Memory B cell (primary cell): ENCODE measurements at regions not wholly inside any gene's neighbourhood (a gene's known extent, or its start where the extent isn't known, plus 50 kb on each side); places are given as distances from the start of the nearest gene placed in this dataset.

Source experiments
- ATAC-seq: fragments of 150-1000 bp; cut with Tn5 transposase; 2 replicates; pipeline ENCODE4 v1.10.0; 2021; ENCODE audit warnings: low read depth, mild to moderate bottlenecking, moderate library complexity
- DNase-seq, 2 donors: peaks; one replicate each; pipeline ENCODE4 v3.0.0; 2022; ENCODE audit warnings: low spot score in 2 of 2
- H3K27ac Mint-ChIP-seq: one replicate; pipeline ENCODE4 v1.8.0; 2022; ENCODE audit warnings: mild to moderate bottlenecking, moderate library complexity, mixed read lengths
- H3K27me3 Mint-ChIP-seq: one replicate; pipeline ENCODE4 v1.8.0; 2022; ENCODE audit warnings: mixed read lengths
- H3K36me3 Mint-ChIP-seq: one replicate; pipeline ENCODE4 v1.8.0; 2022; ENCODE audit warnings: mild to moderate bottlenecking, mixed read lengths
- H3K4me1 Mint-ChIP-seq: one replicate; pipeline ENCODE4 v1.8.0; 2022; ENCODE audit warnings: mixed read lengths
- H3K4me3 Mint-ChIP-seq: one replicate; pipeline ENCODE4 v1.8.0; 2022; ENCODE audit warnings: mild to moderate bottlenecking, moderate library complexity, mixed read lengths
- H3K9me3 Mint-ChIP-seq: one replicate; pipeline ENCODE4 v1.8.0; 2022; ENCODE audit warnings: mixed read lengths

- DNase-seq (no peak), ATAC-seq (no peak)
- Mint-ChIP-seq H3K9me3 (no peaks in the 10 kb centered on the region), H3K4me1 (no peaks in the 10 kb centered on the region), H3K27ac (no peak overlapping the region), H3K27me3 (no peaks in the 10 kb centered on the region), H3K36me3 (no peaks in the 10 kb centered on the region), H3K4me3 (no peak overlapping the region)
Measured at GRCh38 chr4:116449764-116450163, 635.6 kb downstream of the TRAM1L1 start.

- H3K27ac Mint-ChIP-seq = no peak overlapping the region
- no peaks in the 10 kb centered on the region for H3K27me3 Mint-ChIP-seq
- ATAC-seq (no peak), DNase-seq (no peak)
- no peaks in the 10 kb centered on the region for H3K36me3 Mint-ChIP-seq
- H3K4me1 Mint-ChIP-seq = no peaks in the 10 kb centered on the region
- H3K9me3 Mint-ChIP-seq = no peaks in the 10 kb centered on the region
- no peak overlapping the region for H3K4me3 Mint-ChIP-seq
Measured at GRCh38 chr4:116444117-116444516, 641.3 kb downstream of the TRAM1L1 start.

DNA sequence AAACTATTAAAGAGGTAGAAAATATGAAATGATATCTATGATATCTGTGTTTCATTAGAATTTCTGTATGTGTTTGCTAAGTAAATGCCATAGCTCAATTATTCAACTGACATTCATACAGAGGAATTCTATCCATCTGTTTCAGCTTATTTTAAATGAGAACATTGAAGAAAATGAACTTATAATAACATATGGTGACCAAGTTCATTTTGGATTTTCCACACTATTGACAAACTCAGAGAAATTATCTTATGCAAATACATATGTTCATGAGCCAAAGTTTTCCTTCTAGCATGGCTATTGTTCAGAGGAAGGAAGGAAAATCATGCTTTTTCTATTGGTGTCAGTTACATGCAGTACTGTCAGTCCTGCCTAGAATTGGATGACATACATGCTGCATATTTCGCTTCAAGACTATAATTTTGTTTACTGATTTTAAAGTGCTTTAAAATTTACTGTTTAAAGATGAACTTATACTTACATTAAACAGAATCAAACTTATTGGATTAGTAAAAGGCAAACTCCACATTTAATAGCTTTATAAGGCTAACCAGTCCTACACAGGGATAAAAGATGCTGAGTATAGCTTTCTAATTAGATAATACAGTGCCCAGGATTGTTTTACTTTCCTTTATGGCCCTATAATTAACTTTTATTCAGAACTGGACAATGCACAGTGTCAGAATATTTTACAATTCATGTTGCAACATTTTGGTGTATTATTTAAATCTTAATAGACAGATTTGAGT is 646.2 kb downstream of the TRAM1L1 start:
- no peaks in the 10 kb centered on the region for H3K4me1 Mint-ChIP-seq
- H3K27ac Mint-ChIP-seq = no peak overlapping the region
- peaks cover 3% of the 10 kb centered on the region for H3K9me3 Mint-ChIP-seq
- DNase-seq (no peak), ATAC-seq (no peak)
- H3K36me3 Mint-ChIP-seq = no peaks in the 10 kb centered on the region
- H3K4me3 Mint-ChIP-seq = no peak overlapping the region
- H3K27me3 Mint-ChIP-seq = no peaks in the 10 kb centered on the region

GRCh38 chr4:116438417-116438816 is 647.0 kb downstream of the TRAM1L1 start:
- Mint-ChIP-seq H3K36me3 (no peaks in the 10 kb centered on the region), H3K4me3 (no peak overlapping the region), H3K4me1 (no peaks in the 10 kb centered on the region), H3K27me3 (no peaks in the 10 kb centered on the region), H3K9me3 (peaks cover 3% of the 10 kb centered on the region), H3K27ac (no peak overlapping the region)
- ATAC-seq (no peak), DNase-seq (no peak)

- Mint-ChIP-seq H3K4me3 (no peak overlapping the region), H3K27me3 (no peaks in the 10 kb centered on the region), H3K36me3 (no peaks in the 10 kb centered on the region), H3K27ac (no peak overlapping the region), H3K4me1 (no peaks in the 10 kb centered on the region), H3K9me3 (peaks cover 16% of the 10 kb centered on the region)
- ATAC-seq (no peak), DNase-seq (no peak)
Measured at GRCh38 chr4:116427666-116428065, 657.7 kb downstream of the TRAM1L1 start.

GRCh38 chr4:116413222-116413621 is 672.2 kb downstream of the TRAM1L1 start:
- Mint-ChIP-seq H3K9me3 (peaks cover 4% of the 10 kb centered on the region), H3K27ac (no peak overlapping the region), H3K4me1 (no peaks in the 10 kb centered on the region), H3K27me3 (no peaks in the 10 kb centered on the region), H3K36me3 (no peaks in the 10 kb centered on the region), H3K4me3 (no peak overlapping the region)
- ATAC-seq (no peak), DNase-seq (no peak)

DNA sequence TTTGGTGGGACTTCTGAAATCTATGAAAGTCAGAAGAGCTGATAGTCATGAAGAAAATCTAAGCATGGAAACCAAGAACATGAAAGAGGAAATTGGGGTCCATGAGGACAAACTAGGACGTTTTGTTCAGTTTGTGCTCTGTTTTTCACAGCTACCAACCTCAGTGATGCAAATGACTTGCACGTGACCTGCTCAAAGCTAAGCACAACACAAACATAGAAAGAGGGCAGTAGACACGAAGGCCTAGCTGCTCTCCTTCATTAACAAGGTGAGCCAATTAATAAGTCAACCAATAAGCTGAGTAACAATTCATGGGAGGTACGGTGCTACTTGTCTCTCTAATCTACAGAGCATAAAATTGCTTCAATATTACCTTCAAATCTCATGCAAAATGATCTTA is 684.1 kb downstream of the TRAM1L1 start:
- Mint-ChIP-seq H3K27me3 (no peaks in the 10 kb centered on the region), H3K27ac (no peak overlapping the region), H3K4me3 (no peak overlapping the region), H3K36me3 (no peaks in the 10 kb centered on the region), H3K9me3 (no peaks in the 10 kb centered on the region), H3K4me1 (no peaks in the 10 kb centered on the region)
- ATAC-seq (no peak), DNase-seq (no peak)

GRCh38 chr4:116400480-116400879 is 684.9 kb downstream of the TRAM1L1 start:
- no peaks in the 10 kb centered on the region for H3K36me3 Mint-ChIP-seq
- DNase-seq (no peak), ATAC-seq (no peak)
- no peak overlapping the region for H3K4me3 Mint-ChIP-seq
- H3K9me3 Mint-ChIP-seq = no peaks in the 10 kb centered on the region
- no peak overlapping the region for H3K27ac Mint-ChIP-seq
- no peaks in the 10 kb centered on the region for H3K4me1 Mint-ChIP-seq
- no peaks in the 10 kb centered on the region for H3K27me3 Mint-ChIP-seq

GRCh38 chr4:116397714-116398113 is 687.7 kb downstream of the TRAM1L1 start:
- Mint-ChIP-seq H3K36me3 (no peaks in the 10 kb centered on the region), H3K27ac (no peak overlapping the region), H3K9me3 (no peaks in the 10 kb centered on the region), H3K4me3 (no peak overlapping the region), H3K4me1 (no peaks in the 10 kb centered on the region), H3K27me3 (no peaks in the 10 kb centered on the region)
- ATAC-seq = no peak
- DNase-seq = no peak

- Mint-ChIP-seq H3K36me3 (no peaks in the 10 kb centered on the region), H3K27me3 (no peaks in the 10 kb centered on the region), H3K4me3 (no peak overlapping the region), H3K27ac (no peak overlapping the region), H3K9me3 (no peaks in the 10 kb centered on the region), H3K4me1 (no peaks in the 10 kb centered on the region)
- DNase-seq (no peak), ATAC-seq (no peak)
Measured at GRCh38 chr4:116397291-116397690, 688.1 kb downstream of the TRAM1L1 start.

- Mint-ChIP-seq H3K27me3 (no peaks in the 10 kb centered on the region), H3K36me3 (no peaks in the 10 kb centered on the region), H3K4me3 (no peak overlapping the region), H3K4me1 (no peaks in the 10 kb centered on the region), H3K9me3 (no peaks in the 10 kb centered on the region), H3K27ac (no peak overlapping the region)
- no peak for DNase-seq
- no peak for ATAC-seq
Measured at GRCh38 chr4:116395408-116395807, 690.0 kb downstream of the TRAM1L1 start.

GRCh38 chr4:116391020-116391419 is 694.4 kb downstream of the TRAM1L1 start:
- Mint-ChIP-seq H3K9me3 (no peaks in the 10 kb centered on the region), H3K4me3 (no peak overlapping the region), H3K4me1 (no peaks in the 10 kb centered on the region), H3K27me3 (no peaks in the 10 kb centered on the region), H3K36me3 (no peaks in the 10 kb centered on the region), H3K27ac (no peak overlapping the region)
- DNase-seq (no peak), ATAC-seq (no peak)

DNA sequence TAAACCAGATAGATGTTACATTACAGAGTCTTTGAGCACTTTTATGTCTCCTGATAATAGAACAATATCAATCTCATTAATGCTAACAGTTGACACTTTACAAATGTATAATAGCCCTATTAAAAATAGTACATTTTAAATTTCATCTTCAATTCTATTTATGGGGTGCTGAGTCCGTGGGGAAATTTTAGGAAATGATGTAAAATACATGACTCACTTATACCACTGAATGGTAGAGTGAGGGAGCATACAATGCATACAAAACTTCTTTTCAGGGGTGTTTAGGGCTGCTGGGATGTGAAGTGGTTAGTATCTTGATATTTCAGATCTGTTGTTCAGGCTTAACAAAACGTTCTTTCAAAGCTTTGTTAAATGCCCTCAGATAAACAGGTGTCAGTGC is 696.2 kb downstream of the TRAM1L1 start:
- H3K27ac Mint-ChIP-seq = no peak overlapping the region
- DNase-seq = no peak
- no peaks in the 10 kb centered on the region for H3K27me3 Mint-ChIP-seq

GRCh38 chr4:116387937-116388474 is 697.4 kb downstream of the TRAM1L1 start:
- ATAC-seq (no peak), DNase-seq (no peak)
- H3K4me1 Mint-ChIP-seq = no peaks in the 10 kb centered on the region
- no peaks in the 10 kb centered on the region for H3K36me3 Mint-ChIP-seq
- no peak overlapping the region for H3K4me3 Mint-ChIP-seq
- H3K27me3 Mint-ChIP-seq = no peaks in the 10 kb centered on the region
- H3K9me3 Mint-ChIP-seq = no peaks in the 10 kb centered on the region
- no peak overlapping the region for H3K27ac Mint-ChIP-seq

More for the DNA sequence above, 696.2 kb downstream of the TRAM1L1 start:
- Mint-ChIP-seq H3K4me3 (no peak overlapping the region), H3K36me3 (no peaks in the 10 kb centered on the region), H3K4me1 (no peaks in the 10 kb centered on the region), H3K9me3 (no peaks in the 10 kb centered on the region)
- ATAC-seq = no peak

DNA sequence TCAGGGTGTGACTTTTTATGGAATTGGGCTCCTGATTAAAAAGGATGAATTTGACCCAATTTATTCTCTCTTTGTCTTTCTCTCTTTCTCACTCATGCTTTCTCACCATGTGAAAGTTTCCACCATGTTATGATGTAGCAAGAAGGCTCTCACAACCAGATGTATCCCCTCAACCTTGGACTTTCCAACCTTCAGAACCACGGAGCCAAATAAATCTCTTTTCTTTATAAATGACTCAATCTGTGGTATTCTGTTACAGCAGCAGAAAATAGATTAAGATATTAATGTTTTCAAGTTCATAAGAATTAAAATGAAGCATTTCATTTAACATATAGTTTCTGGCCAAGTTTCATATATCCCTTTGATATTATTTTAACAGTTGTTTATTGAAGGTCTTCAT is 698.5 kb downstream of the TRAM1L1 start:
- Mint-ChIP-seq H3K36me3 (no peaks in the 10 kb centered on the region), H3K4me3 (no peak overlapping the region), H3K4me1 (no peaks in the 10 kb centered on the region), H3K9me3 (no peaks in the 10 kb centered on the region), H3K27ac (no peak overlapping the region), H3K27me3 (no peaks in the 10 kb centered on the region)
- DNase-seq (no peak), ATAC-seq (no peak)
